M059J (cell line): ENCODE measurements at regions not wholly inside any gene's neighbourhood (a gene's known extent, or its start where the extent isn't known, plus 50 kb on each side); places are given as distances from the start of the nearest gene placed in this dataset.
"Not testable (repeated sequence)": the region's sequence is repeated elsewhere in the genome, so short reads cannot be mapped to it uniquely, and the experiment has no call there.

Experiments
- DNase-seq: peaks from one replicate; pipeline ENCODE4 v3.0.0-alpha.2; 2012; ENCODE audit warnings: low read depth

GRCh38 chr15:20003471-20003870 lies 538.1 kb downstream of the GOLGA6L6 start:
- DNase-seq, result not testable (repeated sequence)

- DNase-seq, result peak; percentile 14
Measured at GRCh38 chr15:20002560-20002959, 539.0 kb downstream of the GOLGA6L6 start.

- DNase-seq, result not testable (repeated sequence)
Measured at GRCh38 chr15:19996574-19997194, 544.9 kb downstream of the GOLGA6L6 start.

- not testable (repeated sequence) for DNase-seq
Measured at GRCh38 chr15:19995296-19995695, 546.3 kb downstream of the GOLGA6L6 start.

- DNase-seq, result no peak
Measured at GRCh38 chr15:19992428-19992827, 549.2 kb downstream of the GOLGA6L6 start.

- no peak for DNase-seq
Measured at GRCh38 chr15:19988094-19988660, 553.4 kb downstream of the GOLGA6L6 start.

- no peak for DNase-seq
Measured at GRCh38 chr15:19987389-19988048, 554.1 kb downstream of the GOLGA6L6 start.

- DNase-seq, result no peak
Measured at GRCh38 chr15:19984101-19984500, 557.5 kb downstream of the GOLGA6L6 start.

- no peak for DNase-seq
Measured at GRCh38 chr15:19974998-19975397, 566.6 kb downstream of the GOLGA6L6 start.

- DNase-seq, result no peak
Measured at GRCh38 chr15:19973718-19974117, 567.9 kb downstream of the GOLGA6L6 start.

GRCh38 chr15:19972582-19972981 lies 569.0 kb downstream of the GOLGA6L6 start:
- not testable (repeated sequence) for DNase-seq

GRCh38 chr15:19965574-19965973 lies 576.0 kb downstream of the GOLGA6L6 start:
- not testable (repeated sequence) for DNase-seq

GRCh38 chr15:19964480-19964879 lies 577.1 kb downstream of the GOLGA6L6 start:
- DNase-seq, result not testable (repeated sequence)

- no peak for DNase-seq
Measured at GRCh38 chr15:19956124-19956796, 585.3 kb downstream of the GOLGA6L6 start.

- DNase-seq, result no peak
Measured at GRCh38 chr15:19944261-19944888, 597.2 kb downstream of the GOLGA6L6 start.

- no peak for DNase-seq
Measured at GRCh38 chr15:19943515-19943914, 598.1 kb downstream of the GOLGA6L6 start.

- not testable (repeated sequence) for DNase-seq
Measured at GRCh38 chr15:19903281-19903680, 638.3 kb downstream of the GOLGA6L6 start.

GRCh38 chr15:19902388-19902787 lies 639.2 kb downstream of the GOLGA6L6 start:
- not testable (repeated sequence) for DNase-seq

GRCh38 chr15:19901414-19901813 lies 640.2 kb downstream of the GOLGA6L6 start:
- not testable (repeated sequence) for DNase-seq

GRCh38 chr15:19899021-19899824 lies 642.4 kb downstream of the GOLGA6L6 start:
- DNase-seq, result no peak

- DNase-seq, result not testable (repeated sequence)
Measured at GRCh38 chr15:19888811-19889210, 652.8 kb downstream of the GOLGA6L6 start.
